HepG2 (cell line): ENCODE measurements at regions not wholly inside any gene's neighbourhood (a gene's known extent, or its start where the extent isn't known, plus 50 kb on each side); places are given as distances from the start of the nearest gene placed in this dataset.

Experiments used
- ATAC-seq: fragments of 200-7000 bp; cut with Tn5 transposase; 3 replicates; pipeline ENCODE4 v1.9.1; 2020; ENCODE audit warnings: mild to moderate bottlenecking, moderate library complexity
- BruUV-seq: library from RNA; stranded (reverse); fragments of 400-500 nt; replicated peaks from 2 replicates; lab custom pipeline; 2021; lab: Mats Ljungman, UMichigan
- CTCF ChIA-PET: fragments of 300-600 bp; formaldehyde crosslinking; extraction: SDS; loops from one replicate; lab custom pipeline; 2021; ENCODE audit warnings: low total read pairs, inconsistent platforms, low intra/inter-chr PET ratio; lab: Yijun Ruan, JAX
- POLR2A ChIA-PET: fragments of 350-600 bp; sonication (Branson Sonifier 250); formaldehyde crosslinking; loops from one replicate; lab custom pipeline; 2020; ENCODE audit warnings: antibody characterized with exemption, inconsistent platforms; lab: Yijun Ruan, JAX
- DNase-seq: peaks from one replicate; pipeline ENCODE4 v3.0.0-alpha.2; 2015; ENCODE audit warnings: low spot score
- FAIRE-seq: peaks from 3 replicates; lab custom pipeline; 2011; peaks lifted over from hg19 to GRCh38; lab: Jason Lieb, UNC
- H2AFZ ChIP-seq: one replicate; pipeline ENCODE4 v1.6.1; 2011; ENCODE audit warnings: low read length, inconsistent platforms
- H3K27ac ChIP-seq: fragments of 300-600 bp; 3 replicates; pipeline ENCODE4 v1.8.0; 2011; ENCODE audit warnings: mixed run types, mild to moderate bottlenecking, mixed read lengths, low read length, inconsistent platforms; ENCODE audit not compliant: insufficient read depth; ENCODE audit errors: extremely low read length
- H3K27me3 ChIP-seq, 2 experiments: fragments of 200-600 bp in 1 of 2; 2 replicates in 1 of 2; 3 replicates in 1 of 2; pipeline versions ENCODE4 v1.6.0 to v1.8.0; 2011; ENCODE audit warnings: low read length in 2 of 2, mild to moderate bottlenecking in 2 of 2, moderate library complexity in 2 of 2, inconsistent platforms in 1 of 2; ENCODE audit not compliant: insufficient read depth in 2 of 2, control insufficient read depth in 1 of 2
- H3K36me3 ChIP-seq, 2 experiments: fragments of 200-600 bp in 1 of 2; replicated peaks in 1 of 2; 2 replicates in 1 of 2; 3 replicates in 1 of 2; pipeline versions ENCODE4 v1.5.1 to v1.8.0; 2011; ENCODE audit warnings: low read length in 2 of 2, inconsistent platforms in 1 of 2; ENCODE audit not compliant: insufficient read depth in 2 of 2, control insufficient read depth in 1 of 2
- H3K4me1 ChIP-seq: 2 replicates; pipeline ENCODE4 v1.5.1; 2012; ENCODE audit warnings: low read length, inconsistent platforms; ENCODE audit not compliant: insufficient read depth
- H3K4me2 ChIP-seq: 2 replicates; pipeline ENCODE4 v1.6.0; 2011; ENCODE audit warnings: low read depth, low read length, inconsistent platforms
- H3K4me3 ChIP-seq, 3 experiments: fragments of 200-600 bp in 1 of 3; sonication (generic), shearing (Covaris generic) in 1 of 3; replicated peaks in 1 of 3; 2 replicates each; pipeline ENCODE4 v1.5.1; 2011 to 2016; ENCODE audit warnings: low read length in 3 of 3, inconsistent platforms in 2 of 3, low read depth in 2 of 3, mild to moderate bottlenecking in 2 of 3, control low read depth in 1 of 3, mixed read lengths in 1 of 3; ENCODE audit not compliant: insufficient read depth in 1 of 3
- H3K79me2 ChIP-seq: one replicate; pipeline ENCODE4 v1.6.1; 2011; ENCODE audit warnings: low read length, inconsistent platforms; ENCODE audit not compliant: insufficient read depth
- H3K9ac ChIP-seq: 2 replicates; pipeline ENCODE4 v1.6.0; 2011; ENCODE audit warnings: mild to moderate bottlenecking, low read depth, low read length, inconsistent platforms; ENCODE audit not compliant: insufficient read depth
- H3K9me3 ChIP-seq: 2 replicates; pipeline ENCODE4 v1.5.1; 2012; ENCODE audit warnings: mild to moderate bottlenecking, low read length
- H4K20me1 ChIP-seq: 2 replicates; pipeline ENCODE4 v1.6.0; 2011; ENCODE audit warnings: inconsistent platforms, mild to moderate bottlenecking, low read length, moderate library complexity; ENCODE audit not compliant: insufficient read depth
- ARNT ChIP-seq: fragments of 450-650 bp; IDR thresholded peaks from 2 replicates; pipeline ENCODE4 v1.6.1; 2017
- CREB1 ChIP-seq, 2 experiments: fragments of 450-650 bp in 1 of 2; IDR thresholded peaks; 2 replicates each; pipeline ENCODE4 v1.6.1; 2016 to 2017; ENCODE audit warnings: control low read depth in 1 of 2, mild to moderate bottlenecking in 1 of 2, missing compliant biosample characterization in 1 of 2, missing genetic modification characterization in 1 of 2
- ELF1 ChIP-seq: sonication (generic); formaldehyde crosslinking; IDR thresholded peaks from 2 replicates; pipeline ENCODE4 v1.4.0; 2020; ENCODE audit warnings: missing genetic modification reagents
- HOXA3 ChIP-seq: sonication (generic); formaldehyde crosslinking; IDR thresholded peaks from 2 replicates; pipeline ENCODE4 v1.5.0; 2020; ENCODE audit warnings: missing genetic modification reagents
- SP4 ChIP-seq: sonication (generic); formaldehyde crosslinking; IDR thresholded peaks from 2 replicates; pipeline ENCODE4 v1.8.1; 2023; ENCODE audit warnings: mild to moderate bottlenecking, missing genetic modification reagents
- SRY ChIP-seq: sonication (generic); formaldehyde crosslinking; IDR thresholded peaks from 2 replicates; pipeline ENCODE4 v1.8.0; 2022; ENCODE audit warnings: mild to moderate bottlenecking, missing genetic modification reagents
- WIZ ChIP-seq: sonication (generic); formaldehyde crosslinking; IDR thresholded peaks from 2 replicates; pipeline ENCODE4 v1.5.1; 2020; ENCODE audit warnings: mild to moderate bottlenecking, missing genetic modification reagents
- ZC3H4 ChIP-seq: sonication (generic); formaldehyde crosslinking; IDR thresholded peaks from 2 replicates; pipeline ENCODE4 v1.4.0; 2020; ENCODE audit warnings: missing genetic modification reagents, borderline replicate concordance
- ZNF234 ChIP-seq: sonication (generic); formaldehyde crosslinking; conservative IDR thresholded peaks from 2 replicates; pipeline ENCODE4 v1.5.1; 2020; ENCODE audit warnings: mild to moderate bottlenecking, missing genetic modification reagents
- ZNF562 ChIP-seq: sonication (generic); formaldehyde crosslinking; IDR thresholded peaks from 2 replicates; pipeline ENCODE4 v1.8.0; 2022; ENCODE audit warnings: missing genetic modification reagents, borderline replicate concordance
- WGBS: methylation state at CpG from one replicate; pipeline ENCODE4 v1.1.6; 2017; ENCODE audit warnings: low lambda C conversion rate; 5-methylcytosine and 5-hydroxymethylcytosine counted together
- in situ Hi-C: cut with HindIII; loops from 2 replicates; pipeline ENCODE4 v1.10.0; 2017; ENCODE audit warnings: low pct_unique_long_range_greater_than_20kb; ENCODE audit not compliant: extremely low pct_ligation_motif_present
- intact Hi-C: fragments of 100-400 bp; cut with micrococcal nuclease; formaldehyde crosslinking; loops from one replicate; pipeline ENCODE4 v1.10.0; 2022; ENCODE audit not compliant: unreplicated experiment
- TF ChIP-seq, protein P1 (sequence below): sonication (generic); formaldehyde crosslinking; IDR thresholded peaks from 2 replicates; pipeline ENCODE4 v1.4.0; 2020; ENCODE audit warnings: mild to moderate bottlenecking, missing genetic modification reagents
- TF ChIP-seq, protein P2 (sequence below), 2 experiments: sonication (generic) in 1 of 2; formaldehyde crosslinking in 1 of 2; IDR thresholded peaks; 2 replicates each; pipeline versions ENCODE4 v1.4.0 to v1.6.1; 2018 to 2020; ENCODE audit warnings: missing genetic modification reagents in 2 of 2, borderline replicate concordance in 1 of 2, low read depth in 1 of 2, mild to moderate bottlenecking in 1 of 2, missing biosample characterization in 1 of 2
- TF ChIP-seq, protein P3 (sequence below): sonication (generic); formaldehyde crosslinking; conservative IDR thresholded peaks from 2 replicates; pipeline ENCODE4 v1.8.0; 2022; ENCODE audit warnings: low read depth, missing genetic modification reagents
- TF ChIP-seq, protein P4 (sequence below): sonication (generic); formaldehyde crosslinking; IDR thresholded peaks from 2 replicates; pipeline ENCODE4 v1.8.0; 2022; ENCODE audit warnings: missing genetic modification reagents, mild to moderate bottlenecking, borderline replicate concordance

DNA sequence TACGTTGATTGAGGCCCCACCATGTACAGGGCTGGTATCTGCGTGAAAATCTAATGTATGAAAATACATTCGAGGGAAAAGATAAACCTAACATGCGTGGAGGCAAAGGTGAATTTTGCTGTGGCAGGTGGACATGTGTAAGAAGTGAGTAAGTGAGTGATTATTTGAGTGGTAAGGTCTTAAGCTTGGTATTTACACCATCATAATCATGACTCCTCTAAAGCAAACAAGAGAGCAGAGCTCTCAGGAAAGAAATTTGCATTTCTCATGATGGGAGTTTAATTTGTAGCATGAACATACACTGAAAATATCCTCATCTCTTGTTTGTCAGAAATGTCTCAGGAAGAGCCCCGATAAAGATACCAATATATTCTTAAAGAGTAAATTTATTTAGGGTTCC is 260.6 kb downstream of the PSAT1 start:
- BruUV-seq: no TSS peak
- CTCF ChIA-PET: no interaction called here
- POLR2A ChIA-PET: no interaction called here
- H3K9ac ChIP-seq: no peak overlapping the region
- in situ Hi-C loops: no loop called here
- no peak overlapping the region for H2AFZ ChIP-seq
- H3K4me1 ChIP-seq: peaks cover 6% of the 10 kb centered on the region; the same call in 1 of the 2 replicates
- no peak overlapping the region for H3K4me2 ChIP-seq
- WGBS: 18% methylated on average over 5 of the region's 5 CpGs
- no peaks in the 10 kb centered on the region for H4K20me1 ChIP-seq
- ATAC-seq (no peak), DNase-seq (no peak), FAIRE-seq (no peak)
- H3K36me3 ChIP-seq: no peaks in the 10 kb centered on the region
- no peak overlapping the region for H3K27ac ChIP-seq
- H3K79me2 ChIP-seq: no peaks in the 10 kb centered on the region
- no peaks in the 10 kb centered on the region; a peak in 1 of 5 replicates for H3K27me3 ChIP-seq
- H3K4me3 ChIP-seq: no peak overlapping the region
- intact Hi-C loops: no loop called here
- H3K9me3 ChIP-seq: no peaks in the 10 kb centered on the region
- TF ChIP-seq ZNF234 (CRISPR knock-in tag) (no peak), HOXA3 (CRISPR knock-in tag) (no peak), WIZ (CRISPR knock-in tag) (no peak), SRY (CRISPR knock-in tag) (no peak), CREB1 (IDR thresholded peaks at IDR 0.05) (no peak), CREB1 (CRISPR knock-in tag; IDR thresholded peaks at IDR 0.05) (no peak), SP4 (no peak), ZNF562 (no peak), ZC3H4 (CRISPR knock-in tag) (no peak), ELF1 (no peak), ARNT (no peak)
- TF ChIP-seq, protein P1, sequence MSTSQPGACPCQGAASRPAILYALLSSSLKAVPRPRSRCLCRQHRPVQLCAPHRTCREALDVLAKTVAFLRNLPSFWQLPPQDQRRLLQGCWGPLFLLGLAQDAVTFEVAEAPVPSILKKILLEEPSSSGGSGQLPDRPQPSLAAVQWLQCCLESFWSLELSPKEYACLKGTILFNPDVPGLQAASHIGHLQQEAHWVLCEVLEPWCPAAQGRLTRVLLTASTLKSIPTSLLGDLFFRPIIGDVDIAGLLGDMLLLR (CRISPR knock-in tag): no peak
- TF ChIP-seq, protein P2, sequence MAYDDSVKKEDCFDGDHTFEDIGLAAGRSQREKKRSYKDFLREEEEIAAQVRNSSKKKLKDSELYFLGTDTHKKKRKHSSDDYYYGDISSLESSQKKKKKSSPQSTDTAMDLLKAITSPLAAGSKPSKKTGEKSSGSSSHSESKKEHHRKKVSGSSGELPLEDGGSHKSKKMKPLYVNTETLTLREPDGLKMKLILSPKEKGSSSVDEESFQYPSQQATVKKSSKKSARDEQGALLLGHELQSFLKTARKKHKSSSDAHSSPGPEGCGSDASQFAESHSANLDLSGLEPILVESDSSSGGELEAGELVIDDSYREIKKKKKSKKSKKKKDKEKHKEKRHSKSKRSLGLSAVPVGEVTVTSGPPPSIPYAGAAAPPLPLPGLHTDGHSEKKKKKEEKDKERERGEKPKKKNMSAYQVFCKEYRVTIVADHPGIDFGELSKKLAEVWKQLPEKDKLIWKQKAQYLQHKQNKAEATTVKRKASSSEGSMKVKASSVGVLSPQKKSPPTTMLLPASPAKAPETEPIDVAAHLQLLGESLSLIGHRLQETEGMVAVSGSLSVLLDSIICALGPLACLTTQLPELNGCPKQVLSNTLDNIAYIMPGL (CRISPR knock-in tag; IDR thresholded peaks at IDR 0.05; ENCODE audit: borderline replicate concordance in 1 of 2, low read depth in 1 of 2): no peak
- TF ChIP-seq, protein P3, sequence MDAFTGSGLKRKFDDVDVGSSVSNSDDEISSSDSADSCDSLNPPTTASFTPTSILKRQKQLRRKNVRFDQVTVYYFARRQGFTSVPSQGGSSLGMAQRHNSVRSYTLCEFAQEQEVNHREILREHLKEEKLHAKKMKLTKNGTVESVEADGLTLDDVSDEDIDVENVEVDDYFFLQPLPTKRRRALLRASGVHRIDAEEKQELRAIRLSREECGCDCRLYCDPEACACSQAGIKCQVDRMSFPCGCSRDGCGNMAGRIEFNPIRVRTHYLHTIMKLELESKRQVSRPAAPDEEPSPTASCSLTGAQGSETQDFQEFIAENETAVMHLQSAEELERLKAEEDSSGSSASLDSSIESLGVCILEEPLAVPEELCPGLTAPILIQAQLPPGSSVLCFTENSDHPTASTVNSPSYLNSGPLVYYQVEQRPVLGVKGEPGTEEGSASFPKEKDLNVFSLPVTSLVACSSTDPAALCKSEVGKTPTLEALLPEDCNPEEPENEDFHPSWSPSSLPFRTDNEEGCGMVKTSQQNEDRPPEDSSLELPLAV (CRISPR knock-in tag): no peak
- TF ChIP-seq, protein P4, sequence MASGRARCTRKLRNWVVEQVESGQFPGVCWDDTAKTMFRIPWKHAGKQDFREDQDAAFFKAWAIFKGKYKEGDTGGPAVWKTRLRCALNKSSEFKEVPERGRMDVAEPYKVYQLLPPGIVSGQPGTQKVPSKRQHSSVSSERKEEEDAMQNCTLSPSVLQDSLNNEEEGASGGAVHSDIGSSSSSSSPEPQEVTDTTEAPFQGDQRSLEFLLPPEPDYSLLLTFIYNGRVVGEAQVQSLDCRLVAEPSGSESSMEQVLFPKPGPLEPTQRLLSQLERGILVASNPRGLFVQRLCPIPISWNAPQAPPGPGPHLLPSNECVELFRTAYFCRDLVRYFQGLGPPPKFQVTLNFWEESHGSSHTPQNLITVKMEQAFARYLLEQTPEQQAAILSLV (CRISPR knock-in tag): no peak
